Peyer's patch (tissue), 4 donors: ENCODE measurements at regions not wholly inside any gene's neighbourhood (a gene's known extent, or its start where the extent isn't known, plus 50 kb on each side); places are given as distances from the start of the nearest gene placed in this dataset.

Experiments used
- CTCF ChIP-seq, 6 experiments: fragments of 450-650 bp in 4 of 6; fragments of 200-600 bp in 2 of 6; sonication (generic) in 1 of 6; IDR thresholded peaks; one replicate each; pipeline ENCODE4 v1.5.1; 2017 to 2019; ENCODE audit warnings: antibody characterized with exemption in 6 of 6, mild to moderate bottlenecking in 3 of 6, moderate library complexity in 1 of 6
- POLR2A ChIP-seq, 2 donors: fragments of 450-650 bp; IDR thresholded peaks; one replicate each; pipeline ENCODE4 v1.5.1; 2017; ENCODE audit warnings: antibody characterized with exemption in 2 of 2, mild to moderate bottlenecking in 2 of 2, moderate library complexity in 2 of 2

- TF ChIP-seq CTCF (IDR thresholded peaks at IDR 0.05) (no peak), POLR2A (IDR thresholded peaks at IDR 0.05) (no peak)
Observed at GRCh38 chr4:18105030-18106011, 83.8 kb upstream of the LCORL start.
